ENCODE measurements at regions not wholly inside any gene's neighbourhood (a gene's known extent, or its start where the extent isn't known, plus 50 kb on each side); places are given as distances from the start of the nearest gene placed in this dataset.
"Not testable (repeated sequence)": the region's sequence is repeated elsewhere in the genome, so short reads cannot be mapped to it uniquely, and the experiment has no call there.

DNA sequence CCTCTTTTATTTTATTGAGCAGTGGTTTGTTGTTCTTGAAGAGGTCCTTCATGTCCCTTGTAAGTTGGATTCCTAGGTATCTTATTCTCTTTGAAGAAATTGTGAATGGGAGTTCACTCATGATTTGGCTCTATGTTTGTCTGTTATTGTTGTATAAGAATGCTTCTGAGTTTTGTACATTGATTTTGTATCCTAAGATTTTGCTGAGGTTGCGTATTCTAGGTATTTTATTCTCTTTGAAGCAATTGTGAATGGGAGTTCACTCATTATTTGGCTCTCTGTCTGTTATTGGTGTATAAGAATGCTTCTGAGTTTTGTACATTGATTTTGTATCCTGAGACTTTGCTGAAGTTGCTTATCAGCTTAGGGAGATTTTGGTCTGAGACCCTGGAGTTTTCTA lies 193.5 kb upstream of the EIF1AY start:
- not testable (repeated sequence) for DNase-seq

DNA sequence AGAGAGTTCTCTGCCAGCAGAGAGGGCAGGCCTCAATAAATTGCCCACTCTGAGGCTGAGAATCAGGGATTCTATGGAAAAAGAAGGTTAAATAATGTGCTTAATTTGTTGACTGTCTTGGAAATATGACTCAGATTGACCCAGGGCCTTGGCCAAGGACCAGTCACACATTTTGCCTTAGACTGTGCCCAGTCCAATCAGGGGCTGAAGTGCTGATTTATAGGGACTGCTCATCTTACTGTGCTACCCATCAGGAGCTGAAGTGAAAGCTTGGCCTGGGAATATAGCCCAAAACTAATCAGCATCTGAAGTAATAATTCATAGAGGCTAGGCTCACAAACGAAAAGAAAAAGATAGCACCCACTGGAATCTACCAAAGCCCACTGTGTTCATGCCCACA lies 167.4 kb upstream of the EIF1AY start:
- no peak for DNase-seq

DNA sequence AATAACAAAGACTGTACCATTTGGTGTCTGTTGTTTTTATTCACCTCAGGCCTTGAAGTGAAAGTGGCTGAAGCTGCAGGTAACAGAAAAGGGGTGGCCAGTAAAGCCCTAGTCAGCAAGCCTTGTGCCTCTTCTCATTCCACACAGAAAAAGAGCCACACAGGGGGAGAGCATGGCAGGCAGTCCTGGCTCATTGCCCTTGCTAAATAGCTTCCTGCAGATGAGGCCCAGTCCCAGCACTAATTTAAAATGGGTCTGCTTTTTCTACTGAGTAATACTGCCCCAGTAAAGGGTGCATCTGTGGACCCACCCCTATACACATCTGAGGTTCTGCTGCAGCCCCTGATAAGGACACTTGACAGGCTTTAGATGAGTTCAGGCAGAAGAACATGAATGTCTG lies 152.8 kb upstream of the EIF1AY start:
- DNase-seq: peak; percentile 65

DNA sequence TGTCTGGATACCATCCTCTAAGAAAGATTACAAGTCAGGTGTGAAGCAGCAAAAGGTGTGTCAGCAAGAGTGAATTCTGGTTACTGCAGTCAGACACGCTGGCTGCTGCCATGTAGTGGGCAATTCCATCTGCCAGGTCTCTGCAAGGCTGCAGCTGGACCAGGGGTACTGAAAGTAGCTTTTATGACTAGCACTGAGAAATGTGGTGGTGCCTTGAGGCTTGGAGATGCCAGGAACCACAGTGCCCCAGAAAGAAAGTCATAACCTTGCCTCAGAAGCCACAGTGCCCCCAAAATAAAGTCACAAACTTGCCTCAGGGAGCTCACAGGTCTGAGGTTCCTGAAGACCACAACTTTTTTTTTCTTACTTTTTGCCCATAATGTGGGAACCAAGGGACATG lies 141.9 kb upstream of the EIF1AY start:
- DNase-seq: peak; percentile 13

DNA sequence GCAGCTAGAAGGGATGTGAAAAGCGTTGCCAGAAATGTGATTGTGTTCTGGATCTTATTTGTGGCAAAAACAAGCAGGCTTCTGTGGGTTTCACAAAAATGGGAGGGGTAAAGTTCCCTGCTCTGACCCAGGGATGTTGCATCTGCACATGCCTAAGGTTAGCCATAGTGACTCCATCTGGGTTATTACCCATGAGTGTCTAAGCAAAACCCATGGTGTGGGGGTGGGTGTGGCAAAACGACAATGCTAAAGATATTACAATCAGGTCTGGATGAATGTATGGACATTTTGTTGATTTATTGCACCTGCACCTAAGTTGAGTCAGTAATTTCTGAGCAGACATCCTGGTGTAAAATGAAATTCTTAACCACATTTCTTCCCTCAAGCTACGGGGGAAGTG lies 131.4 kb upstream of the EIF1AY start:
- no peak for DNase-seq

DNA sequence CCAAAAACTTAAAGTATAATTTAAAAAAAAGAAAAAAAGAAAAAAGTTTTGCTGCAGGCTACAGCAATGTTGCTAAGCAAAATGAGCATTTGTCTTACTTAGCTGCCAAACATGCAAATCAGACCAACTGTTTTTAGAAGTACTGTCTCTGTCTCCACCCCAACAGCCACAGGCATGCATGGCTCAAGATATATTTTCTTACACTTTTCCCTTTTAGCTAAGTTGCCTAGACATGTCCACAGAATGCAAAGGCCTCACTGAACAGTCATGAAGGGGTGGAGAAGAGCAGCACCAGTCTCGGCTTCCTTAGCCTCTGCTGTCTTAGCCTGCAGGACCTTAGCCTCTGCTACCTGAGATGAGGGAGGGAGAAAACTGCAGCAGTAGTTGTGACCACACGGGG lies 128.0 kb upstream of the EIF1AY start:
- DNase-seq: no peak

DNA sequence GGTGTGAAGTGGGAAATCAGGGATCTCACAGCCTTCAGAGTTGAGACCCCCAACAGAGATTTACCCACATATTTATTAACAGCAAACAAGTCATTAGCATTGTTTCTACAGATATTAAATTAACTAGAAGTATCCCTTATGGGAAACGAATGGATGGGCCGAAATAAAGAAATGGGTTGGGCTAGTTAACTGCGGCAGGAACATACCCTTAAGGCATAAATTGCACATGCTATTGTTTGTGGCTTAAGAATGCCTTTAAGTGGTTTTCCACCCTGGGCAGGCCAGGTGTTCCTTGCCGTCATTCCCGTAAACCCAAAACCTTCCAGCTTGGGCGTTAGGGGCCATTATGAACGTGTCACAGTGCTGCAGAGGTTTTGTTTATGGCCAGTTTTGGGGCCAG lies 126.3 kb upstream of the EIF1AY start:
- no peak for DNase-seq

DNA sequence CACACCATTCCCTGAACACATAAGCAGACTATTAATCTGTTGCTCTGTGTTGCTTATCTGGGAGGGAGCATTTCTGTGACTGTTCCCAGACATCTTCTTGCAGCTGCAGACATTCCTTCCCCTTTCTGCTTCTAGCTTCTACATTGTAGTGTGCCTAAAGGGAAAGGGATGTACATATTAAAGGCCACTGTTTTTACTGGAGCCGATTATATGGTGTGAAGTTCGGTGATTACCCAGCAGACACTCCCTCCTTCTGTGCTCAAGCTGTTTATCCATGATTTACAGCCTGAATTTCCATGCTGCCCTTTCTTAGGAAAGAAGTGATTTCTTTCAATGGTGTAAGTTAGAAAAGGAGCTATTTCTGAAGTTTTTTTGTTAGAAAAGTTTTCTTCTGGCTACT lies 105.4 kb upstream of the EIF1AY start:
- DNase-seq: no peak

DNA sequence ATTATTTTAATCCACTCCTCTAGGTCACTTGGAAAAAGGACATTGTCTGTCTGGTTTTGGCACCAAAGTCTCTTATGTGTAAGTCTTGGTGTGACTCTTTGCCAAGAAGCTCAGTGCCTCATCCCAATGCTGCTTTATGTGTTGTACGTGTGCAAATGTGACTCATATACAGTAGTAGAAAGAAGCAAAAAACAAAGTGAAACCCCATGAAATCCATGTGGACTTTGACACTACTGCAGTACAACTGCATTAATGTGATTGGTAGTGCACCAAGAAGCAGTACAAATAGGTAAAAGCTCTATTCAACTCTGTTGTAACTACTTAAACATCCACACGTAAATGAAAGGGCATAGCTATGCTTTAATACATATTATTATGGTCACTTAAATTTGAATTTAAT lies 59.6 kb upstream of the EIF1AY start:
- no peak for DNase-seq
